OCI-LY3 (cell line): ENCODE measurements at regions not wholly inside any gene's neighbourhood (a gene's known extent, or its start where the extent isn't known, plus 50 kb on each side); places are given as distances from the start of the nearest gene placed in this dataset.

Experiments used
- CTCF ChIP-seq: fragments of 200-600, 300-600 bp; sonication (generic); IDR thresholded peaks from 2 replicates; pipeline ENCODE4 v1.5.1; 2014; ENCODE audit warnings: antibody characterized with exemption, low read length, low read depth
- EZH2phosphoT487 ChIP-seq: fragments of 200-600 bp; shearing (Covaris generic); IDR thresholded peaks from 2 replicates; pipeline ENCODE4 v1.6.1; 2018; ENCODE audit warnings: antibody characterized with exemption, mixed run types, low read depth

GRCh38 chr6:86459978-86460377 lies 477.4 kb upstream of the HTR1E start:
- TF ChIP-seq CTCF, result no peak
- TF ChIP-seq EZH2phosphoT487, result no peak
